ENCODE measurements at regions not wholly inside any gene's neighbourhood (a gene's known extent, or its start where the extent isn't known, plus 50 kb on each side); places are given as distances from the start of the nearest gene placed in this dataset.

- DNase-seq (ENCODE audit: low read depth): peak; percentile 70
Measured at GRCh38 chr6:126180585-126180984, 159.3 kb upstream of the CENPW start.

GRCh38 chr6:126181173-126181741, 158.7 kb upstream of the CENPW start:
- H3K4me3 ChIP-seq (ENCODE audit: low read length): no peak overlapping the region
- TF ChIP-seq, protein P1, sequence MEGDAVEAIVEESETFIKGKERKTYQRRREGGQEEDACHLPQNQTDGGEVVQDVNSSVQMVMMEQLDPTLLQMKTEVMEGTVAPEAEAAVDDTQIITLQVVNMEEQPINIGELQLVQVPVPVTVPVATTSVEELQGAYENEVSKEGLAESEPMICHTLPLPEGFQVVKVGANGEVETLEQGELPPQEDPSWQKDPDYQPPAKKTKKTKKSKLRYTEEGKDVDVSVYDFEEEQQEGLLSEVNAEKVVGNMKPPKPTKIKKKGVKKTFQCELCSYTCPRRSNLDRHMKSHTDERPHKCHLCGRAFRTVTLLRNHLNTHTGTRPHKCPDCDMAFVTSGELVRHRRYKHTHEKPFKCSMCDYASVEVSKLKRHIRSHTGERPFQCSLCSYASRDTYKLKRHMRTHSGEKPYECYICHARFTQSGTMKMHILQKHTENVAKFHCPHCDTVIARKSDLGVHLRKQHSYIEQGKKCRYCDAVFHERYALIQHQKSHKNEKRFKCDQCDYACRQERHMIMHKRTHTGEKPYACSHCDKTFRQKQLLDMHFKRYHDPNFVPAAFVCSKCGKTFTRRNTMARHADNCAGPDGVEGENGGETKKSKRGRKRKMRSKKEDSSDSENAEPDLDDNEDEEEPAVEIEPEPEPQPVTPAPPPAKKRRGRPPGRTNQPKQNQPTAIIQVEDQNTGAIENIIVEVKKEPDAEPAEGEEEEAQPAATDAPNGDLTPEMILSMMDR (conservative IDR thresholded peaks at IDR 0.05; ENCODE audit: low read length): no peak
- DNase-seq (ENCODE audit: low read depth): no peak

More at GRCh38 chr6:126180585-126180984, 159.3 kb upstream of the CENPW start:
- TF ChIP-seq, protein P1 (conservative IDR thresholded peaks at IDR 0.05; ENCODE audit: low read length): no peak
- H3K4me3 ChIP-seq (ENCODE audit: low read length): no peak overlapping the region

DNA sequence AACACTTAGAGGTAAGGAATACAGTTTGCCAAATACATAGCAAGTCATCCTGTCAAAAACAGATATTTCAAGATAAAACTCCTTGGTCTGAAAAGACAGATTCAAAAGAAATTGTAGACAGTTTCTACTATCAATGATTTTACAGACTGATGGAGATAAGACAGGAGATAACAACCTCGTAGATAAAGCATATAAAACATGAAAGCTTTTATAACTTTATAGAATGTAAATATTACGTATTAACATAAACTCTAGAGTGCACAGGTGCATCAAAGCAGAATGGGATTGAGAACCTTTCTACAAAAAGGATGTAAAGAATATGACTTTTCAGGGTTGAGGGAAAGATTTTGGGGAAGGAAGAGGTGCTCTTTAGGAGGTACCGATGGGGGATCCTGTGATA, 158.0 kb upstream of the CENPW start:
- TF ChIP-seq, protein P1 (conservative IDR thresholded peaks at IDR 0.05; ENCODE audit: low read length): no peak
- DNase-seq (ENCODE audit: low read depth): no peak
- H3K4me3 ChIP-seq (ENCODE audit: low read length): no peak overlapping the region

DNA sequence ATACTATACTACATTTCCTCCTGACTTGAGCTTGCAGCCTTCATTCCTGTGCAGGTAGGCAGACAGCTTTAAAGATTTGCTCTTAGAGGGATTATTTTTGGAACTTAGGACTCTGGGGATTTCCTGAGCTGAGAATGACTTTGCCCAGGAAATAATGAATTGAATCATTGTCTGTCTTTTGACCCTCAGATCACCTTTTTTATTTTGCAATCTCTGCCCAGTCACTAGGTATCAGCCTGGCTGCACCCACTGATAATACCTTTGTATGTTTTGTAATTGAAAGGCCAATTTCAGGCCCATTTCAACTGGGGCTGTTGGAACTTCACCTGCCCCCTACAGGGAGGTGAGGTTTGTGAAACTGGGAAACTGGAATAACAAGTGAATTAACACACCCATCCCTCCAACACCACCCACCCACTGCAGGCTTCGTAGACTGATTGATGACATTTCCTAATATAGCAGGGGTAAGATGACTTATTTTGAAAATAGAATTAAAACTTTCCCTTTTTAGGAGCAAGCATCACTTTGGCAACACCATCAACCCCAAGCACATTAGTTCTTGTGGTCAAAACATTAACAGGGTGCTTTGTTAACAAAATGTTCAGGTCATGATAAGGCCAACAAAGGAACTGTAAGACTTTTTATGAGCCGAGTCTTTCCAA, 157.1 kb upstream of the CENPW start:
- TF ChIP-seq, protein P1 (conservative IDR thresholded peaks at IDR 0.05; ENCODE audit: low read length): no peak
- H3K4me3 ChIP-seq (ENCODE audit: low read length): no peak overlapping the region
- no peak for DNase-seq (ENCODE audit: low read depth)

DNA sequence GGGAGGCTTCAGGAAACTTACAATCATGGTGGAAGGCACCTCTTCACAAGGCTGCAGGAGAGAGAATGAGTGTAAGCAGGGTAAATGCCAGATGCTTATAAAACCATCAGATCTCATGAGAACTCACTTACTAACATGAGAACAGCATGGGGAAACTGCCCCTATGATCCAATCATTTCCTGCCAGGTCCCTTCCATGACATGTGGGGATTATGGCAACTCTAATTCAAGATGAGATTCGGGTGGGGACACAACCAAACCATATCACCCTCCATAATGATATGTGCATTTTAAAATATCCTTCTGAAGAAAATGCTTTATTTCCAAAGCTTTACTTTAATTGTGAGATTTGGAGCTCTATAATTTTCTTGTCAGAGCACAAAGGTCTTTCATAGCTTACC, 154.1 kb upstream of the CENPW start:
- DNase-seq (ENCODE audit: low read depth): no peak
- H3K4me3 ChIP-seq (ENCODE audit: low read length): no peak overlapping the region
- TF ChIP-seq, protein P1 (conservative IDR thresholded peaks at IDR 0.05; ENCODE audit: low read length): no peak

DNA sequence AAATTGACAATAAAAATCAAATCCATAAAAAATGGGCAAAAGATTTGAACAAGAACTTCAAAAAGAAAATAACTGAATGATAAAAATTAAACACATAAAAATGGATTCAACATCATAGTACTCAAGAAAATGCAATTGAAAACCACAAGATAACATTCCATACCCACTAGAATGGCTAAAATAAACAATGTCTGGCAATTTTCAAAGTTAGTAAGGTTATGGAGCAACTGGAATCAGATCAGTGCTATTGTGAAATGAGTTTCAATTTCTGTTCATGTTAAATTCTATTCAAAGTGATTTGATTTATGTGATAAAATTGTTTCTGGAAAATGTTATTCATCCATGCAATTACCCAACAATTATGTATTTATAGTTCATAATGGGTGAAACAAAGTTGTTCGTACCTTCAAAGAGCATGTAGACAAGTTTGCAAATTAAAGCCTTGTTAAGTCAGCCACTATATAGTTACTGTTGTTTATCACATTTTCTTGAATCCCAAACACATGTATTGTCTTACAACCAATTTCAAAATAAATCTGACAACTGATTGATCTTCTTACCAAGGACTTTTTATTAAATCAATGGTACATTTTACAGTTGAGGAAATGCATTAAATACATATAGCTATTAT, 151.5 kb upstream of the CENPW start:
- H3K4me3 ChIP-seq (ENCODE audit: low read length): no peak overlapping the region
- TF ChIP-seq, protein P1 (conservative IDR thresholded peaks at IDR 0.05; ENCODE audit: low read length): no peak
- DNase-seq (ENCODE audit: low read depth): peak; percentile 25

Data from AG10803 (cell line).